ENCODE measurements at regions not wholly inside any gene's neighbourhood (a gene's known extent, or its start where the extent isn't known, plus 50 kb on each side); places are given as distances from the start of the nearest gene placed in this dataset.

- TF ChIP-seq TCF7L2 (IDR thresholded peaks at IDR 0.05; ENCODE audit: low read depth, low read length) = no peak
- no peak for TF ChIP-seq CTCF (IDR thresholded peaks at IDR 0.05)
- no peak for TF ChIP-seq SIN3A (IDR thresholded peaks at IDR 0.05; ENCODE audit: borderline replicate concordance, insufficient read depth, low read depth, low read length)
- TF ChIP-seq REST (IDR thresholded peaks at IDR 0.05; ENCODE audit: insufficient read depth in 1 of 2, low read depth in 2 of 2, low read length in 1 of 2) = no peak
- no peak for TF ChIP-seq POLR2AphosphoS5 (IDR thresholded peaks at IDR 0.05; ENCODE audit: low read depth, low read length)
- DNase-seq (ENCODE audit: low read depth, low spot score) (no peak), ATAC-seq (no peak)
- H3K27ac ChIP-seq (ENCODE audit: low read length) = no peak overlapping the region
- H3K27me3 ChIP-seq (ENCODE audit: control insufficient read depth, insufficient read depth, low read length) = no peaks in the 10 kb centered on the region
- H3K4me3 ChIP-seq (ENCODE audit: low read depth in 2 of 2, low read length in 2 of 2) = no peak overlapping the region
- CTCF ChIA-PET = no interaction called here
- BruUV-seq (replicated peaks) = no TSS peak
- no peaks in the 10 kb centered on the region for H3K36me3 ChIP-seq (ENCODE audit: control insufficient read depth, insufficient read depth, low read length)
- no peaks in the 10 kb centered on the region for H3K9me3 ChIP-seq (ENCODE audit: control insufficient read depth, insufficient read depth, low read depth, low read length)
- POLR2A ChIA-PET = no interaction called here
- intact Hi-C loops (cut with micrococcal nuclease; ENCODE audit: unreplicated experiment) (no loop called here), in situ Hi-C loops (cut with HindIII; ENCODE audit: low pct_unique_long_range_greater_than_20kb, low sequenced_read_pairs) (no loop called here)
- no peaks in the 10 kb centered on the region for H3K4me1 ChIP-seq (ENCODE audit: control insufficient read depth, insufficient read depth, low read length)
These were observed 227.7 kb upstream of the TENM4 start for GRCh38 chr11:79668575-79668974.

DNA sequence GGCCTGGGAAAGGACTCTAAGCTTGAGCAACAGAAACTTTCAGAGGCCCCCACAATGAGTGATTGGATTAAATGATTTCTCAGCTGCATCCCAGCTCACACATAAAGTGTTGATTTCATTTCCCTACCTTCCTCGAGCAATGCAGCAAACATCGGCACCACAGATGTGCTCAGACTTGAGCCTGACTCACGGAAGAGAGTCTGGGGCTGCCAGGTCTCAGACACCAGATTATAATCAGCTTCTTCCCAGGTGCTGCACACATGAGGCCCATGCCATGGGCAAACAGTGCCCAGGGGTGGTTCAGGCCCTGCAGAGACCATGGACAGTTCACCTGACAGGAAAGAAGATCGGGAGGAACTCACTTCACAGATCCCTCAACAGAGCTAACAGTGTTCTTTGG, 226.6 kb upstream of the TENM4 start:
- ChIA-PET POLR2A (no interaction called here), CTCF (no interaction called here)
- H3K36me3 ChIP-seq (ENCODE audit: control insufficient read depth, insufficient read depth, low read length) = no peaks in the 10 kb centered on the region
- no peak overlapping the region for H3K27ac ChIP-seq (ENCODE audit: low read length)
- no peaks in the 10 kb centered on the region for H3K9me3 ChIP-seq (ENCODE audit: control insufficient read depth, insufficient read depth, low read depth, low read length)
- TF ChIP-seq SIN3A (IDR thresholded peaks at IDR 0.05; ENCODE audit: borderline replicate concordance, insufficient read depth, low read depth, low read length) (no peak), CTCF (IDR thresholded peaks at IDR 0.05) (no peak), POLR2AphosphoS5 (IDR thresholded peaks at IDR 0.05; ENCODE audit: low read depth, low read length) (no peak), TCF7L2 (IDR thresholded peaks at IDR 0.05; ENCODE audit: low read depth, low read length) (no peak), REST (IDR thresholded peaks at IDR 0.05; ENCODE audit: insufficient read depth in 1 of 2, low read depth in 2 of 2, low read length in 1 of 2) (no peak)
- H3K27me3 ChIP-seq (ENCODE audit: control insufficient read depth, insufficient read depth, low read length) = no peaks in the 10 kb centered on the region
- H3K4me3 ChIP-seq (ENCODE audit: low read depth in 2 of 2, low read length in 2 of 2) = no peak overlapping the region
- in situ Hi-C loops (cut with HindIII; ENCODE audit: low pct_unique_long_range_greater_than_20kb, low sequenced_read_pairs) (no loop called here), intact Hi-C loops (cut with micrococcal nuclease; ENCODE audit: unreplicated experiment) (no loop called here)
- H3K4me1 ChIP-seq (ENCODE audit: control insufficient read depth, insufficient read depth, low read length) = no peaks in the 10 kb centered on the region
- no TSS peak for BruUV-seq (replicated peaks)
- DNase-seq (ENCODE audit: low read depth, low spot score) (no peak), ATAC-seq (no peak)

All from Panc1 (cell line).